ENCODE measurements at regions not wholly inside any gene's neighbourhood (a gene's known extent, or its start where the extent isn't known, plus 50 kb on each side); places are given as distances from the start of the nearest gene placed in this dataset.

DNA sequence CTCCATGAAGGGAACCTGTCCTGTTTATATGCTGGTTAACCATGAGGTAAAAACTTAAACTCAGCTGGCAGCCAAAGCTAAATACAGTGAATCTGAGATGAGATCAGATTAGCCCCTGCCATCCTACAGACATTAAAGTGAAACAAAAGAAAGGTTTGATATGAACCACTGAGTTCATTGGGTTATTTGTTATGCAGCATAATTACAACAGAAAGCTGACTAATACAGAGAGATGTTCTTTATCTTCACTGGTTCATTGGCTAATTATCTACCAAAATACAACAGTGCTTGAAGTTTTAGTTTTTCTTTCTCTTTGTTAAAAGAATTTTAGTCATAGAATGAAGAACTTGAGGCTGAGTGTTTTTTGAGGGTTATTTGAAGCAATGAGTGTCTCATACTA lies 307.6 kb upstream of the FERMT1 start:
- no peaks in the 10 kb centered on the region for H3K27me3 Mint-ChIP-seq (ENCODE audit: low read depth)
- DNase-seq (ENCODE audit: low spot score in 2 of 2, unreplicated experiment in 2 of 2), result no peak
- no peak overlapping the region for H3K4me3 Mint-ChIP-seq
- no peak overlapping the region for H3K27ac Mint-ChIP-seq
- H3K9me3 Mint-ChIP-seq, result peaks cover 8% of the 10 kb centered on the region
- no peaks in the 10 kb centered on the region for H3K36me3 Mint-ChIP-seq
- peaks cover 4% of the 10 kb centered on the region for H3K4me1 Mint-ChIP-seq
- TF ChIP-seq, protein P1, sequence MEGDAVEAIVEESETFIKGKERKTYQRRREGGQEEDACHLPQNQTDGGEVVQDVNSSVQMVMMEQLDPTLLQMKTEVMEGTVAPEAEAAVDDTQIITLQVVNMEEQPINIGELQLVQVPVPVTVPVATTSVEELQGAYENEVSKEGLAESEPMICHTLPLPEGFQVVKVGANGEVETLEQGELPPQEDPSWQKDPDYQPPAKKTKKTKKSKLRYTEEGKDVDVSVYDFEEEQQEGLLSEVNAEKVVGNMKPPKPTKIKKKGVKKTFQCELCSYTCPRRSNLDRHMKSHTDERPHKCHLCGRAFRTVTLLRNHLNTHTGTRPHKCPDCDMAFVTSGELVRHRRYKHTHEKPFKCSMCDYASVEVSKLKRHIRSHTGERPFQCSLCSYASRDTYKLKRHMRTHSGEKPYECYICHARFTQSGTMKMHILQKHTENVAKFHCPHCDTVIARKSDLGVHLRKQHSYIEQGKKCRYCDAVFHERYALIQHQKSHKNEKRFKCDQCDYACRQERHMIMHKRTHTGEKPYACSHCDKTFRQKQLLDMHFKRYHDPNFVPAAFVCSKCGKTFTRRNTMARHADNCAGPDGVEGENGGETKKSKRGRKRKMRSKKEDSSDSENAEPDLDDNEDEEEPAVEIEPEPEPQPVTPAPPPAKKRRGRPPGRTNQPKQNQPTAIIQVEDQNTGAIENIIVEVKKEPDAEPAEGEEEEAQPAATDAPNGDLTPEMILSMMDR (IDR thresholded peaks at IDR 0.05; ENCODE audit: unreplicated experiment), result no peak

- TF ChIP-seq, protein P1 (IDR thresholded peaks at IDR 0.05; ENCODE audit: unreplicated experiment), result no peak
- H3K9me3 Mint-ChIP-seq, result peaks cover 8% of the 10 kb centered on the region
- DNase-seq (ENCODE audit: low spot score in 2 of 2, unreplicated experiment in 2 of 2), result no peak
- H3K4me3 Mint-ChIP-seq, result no peak overlapping the region
- no peaks in the 10 kb centered on the region for H3K36me3 Mint-ChIP-seq
- H3K27ac Mint-ChIP-seq, result no peak overlapping the region
- H3K4me1 Mint-ChIP-seq, result peaks cover 11% of the 10 kb centered on the region
- no peaks in the 10 kb centered on the region for H3K27me3 Mint-ChIP-seq (ENCODE audit: low read depth)
Observed at GRCh38 chr20:6426287-6426891, 303.6 kb upstream of the FERMT1 start.

- TF ChIP-seq, protein P1 (IDR thresholded peaks at IDR 0.05; ENCODE audit: unreplicated experiment), result no peak
- no peak overlapping the region for H3K27ac Mint-ChIP-seq
- H3K9me3 Mint-ChIP-seq, result no peaks in the 10 kb centered on the region
- H3K4me3 Mint-ChIP-seq, result no peak overlapping the region
- no peaks in the 10 kb centered on the region for H3K36me3 Mint-ChIP-seq
- no peaks in the 10 kb centered on the region for H3K27me3 Mint-ChIP-seq (ENCODE audit: low read depth)
- peaks cover 11% of the 10 kb centered on the region for H3K4me1 Mint-ChIP-seq
- no peak for DNase-seq (ENCODE audit: low spot score in 2 of 2, unreplicated experiment in 2 of 2)
Observed at GRCh38 chr20:6421321-6422248, 298.8 kb upstream of the FERMT1 start.

DNA sequence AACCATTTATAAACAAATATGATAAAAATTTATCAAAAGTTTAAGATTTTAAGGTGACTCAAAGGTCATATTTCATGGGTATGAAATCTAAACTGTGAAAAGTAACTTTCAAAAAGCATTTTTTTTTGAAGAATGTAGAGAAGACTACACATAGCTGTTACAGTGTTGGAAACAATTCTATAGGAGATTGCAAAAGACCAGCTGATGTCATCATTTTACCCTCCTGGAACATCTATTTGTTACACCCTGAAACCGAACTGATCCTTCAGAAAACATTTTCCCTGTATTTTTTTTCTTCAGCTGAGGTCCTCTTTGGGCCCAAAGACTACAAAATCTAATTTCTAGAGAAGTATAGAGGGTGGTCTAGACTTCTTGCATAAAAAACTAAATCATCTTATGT lies 297.5 kb upstream of the FERMT1 start:
- H3K27me3 Mint-ChIP-seq (ENCODE audit: low read depth), result no peaks in the 10 kb centered on the region
- H3K4me1 Mint-ChIP-seq, result peaks cover 11% of the 10 kb centered on the region

GRCh38 chr20:6418732-6419131 lies 295.9 kb upstream of the FERMT1 start:
- H3K36me3 Mint-ChIP-seq, result no peaks in the 10 kb centered on the region
- DNase-seq (ENCODE audit: low spot score in 2 of 2, unreplicated experiment in 2 of 2), result no peak
- H3K4me1 Mint-ChIP-seq, result peaks cover 14% of the 10 kb centered on the region
- no peaks in the 10 kb centered on the region for H3K27me3 Mint-ChIP-seq (ENCODE audit: low read depth)
- H3K4me3 Mint-ChIP-seq, result no peak overlapping the region
- H3K27ac Mint-ChIP-seq, result no peak overlapping the region
- TF ChIP-seq, protein P1 (IDR thresholded peaks at IDR 0.05; ENCODE audit: unreplicated experiment), result no peak
- H3K9me3 Mint-ChIP-seq, result no peaks in the 10 kb centered on the region

More for the DNA sequence above, 297.5 kb upstream of the FERMT1 start:
- no peak overlapping the region for H3K4me3 Mint-ChIP-seq
- no peaks in the 10 kb centered on the region for H3K9me3 Mint-ChIP-seq
- H3K36me3 Mint-ChIP-seq, result no peaks in the 10 kb centered on the region
- TF ChIP-seq, protein P1 (IDR thresholded peaks at IDR 0.05; ENCODE audit: unreplicated experiment), result no peak
- DNase-seq (ENCODE audit: low spot score in 2 of 2, unreplicated experiment in 2 of 2), result no peak
- H3K27ac Mint-ChIP-seq, result no peak overlapping the region
